ENCODE measurements at regions not wholly inside any gene's neighbourhood (a gene's known extent, or its start where the extent isn't known, plus 50 kb on each side); places are given as distances from the start of the nearest gene placed in this dataset.
"Not testable (repeated sequence)": the region's sequence is repeated elsewhere in the genome, so short reads cannot be mapped to it uniquely, and the experiment has no call there.

GRCh38 chr6:28825732-28826293 lies 98.0 kb downstream of the TRIM27 start:
- no peaks in the 10 kb centered on the region for H3K9me2 ChIP-seq (ENCODE audit: insufficient read depth)
- intact Hi-C loops (cut with micrococcal nuclease; ENCODE audit: unreplicated experiment): no loop called here
- ChIA-PET POLR2A (ENCODE audit: unreplicated experiment) (no interaction called here), CTCF (interaction anchor here (0.6 kb wide), 1 partner anchor 337 kb away, joined by 3 read pairs; no protein-coding TSS in a partner anchor)
- H3K9me3 ChIP-seq (ENCODE audit: insufficient read depth, low read depth): no peaks in the 10 kb centered on the region
- no peaks in the 10 kb centered on the region for H3F3A ChIP-seq (ENCODE audit: insufficient read depth, low read depth)
- H3K79me2 ChIP-seq (ENCODE audit: low read depth): no peaks in the 10 kb centered on the region
- no TSS peak for BruUV-seq (replicated peaks)
- DNase-seq: no peak
- no peak overlapping the region for H3K4me2 ChIP-seq
- H3K36me3 ChIP-seq (ENCODE audit: low read depth): no peaks in the 10 kb centered on the region
- no peaks in the 10 kb centered on the region for H4K20me1 ChIP-seq (ENCODE audit: insufficient read depth)
- H3K4me3 ChIP-seq: no peak overlapping the region
- H2AFZ ChIP-seq: no peak overlapping the region
- no peaks in the 10 kb centered on the region for H3K4me1 ChIP-seq (replicated peaks; ENCODE audit: insufficient read depth)
- H3K27me3 ChIP-seq (ENCODE audit: insufficient read depth, low read depth): peaks cover 24% of the 10 kb centered on the region
- no peak overlapping the region for H3K27ac ChIP-seq
- TF ChIP-seq EZH2 (IDR thresholded peaks at IDR 0.05; ENCODE audit: low read depth) (no peak), CTCF (conservative IDR thresholded peaks at IDR 0.05) (no peak)

GRCh38 chr6:28831683-28832082 lies 92.1 kb downstream of the TRIM27 start:
- H3K36me3 ChIP-seq (ENCODE audit: low read depth); H3K9me2 ChIP-seq (ENCODE audit: insufficient read depth); H3K27me3 ChIP-seq (ENCODE audit: insufficient read depth, low read depth); H3K4me1 ChIP-seq (replicated peaks; ENCODE audit: insufficient read depth); H3F3A ChIP-seq (ENCODE audit: insufficient read depth, low read depth); H3K9me3 ChIP-seq (ENCODE audit: insufficient read depth, low read depth); H3K4me3 ChIP-seq; DNase-seq; POLR2A ChIA-PET (ENCODE audit: unreplicated experiment); H4K20me1 ChIP-seq (ENCODE audit: insufficient read depth); H3K79me2 ChIP-seq (ENCODE audit: low read depth); H2AFZ ChIP-seq; CTCF ChIA-PET; BruUV-seq (replicated peaks); H3K27ac ChIP-seq; intact Hi-C loops (cut with micrococcal nuclease; ENCODE audit: unreplicated experiment); H3K4me2 ChIP-seq: not testable (repeated sequence)

GRCh38 chr6:28836703-28837102 lies 87.1 kb downstream of the TRIM27 start:
- H2AFZ ChIP-seq; H3K79me2 ChIP-seq (ENCODE audit: low read depth); DNase-seq; H3K4me3 ChIP-seq; H4K20me1 ChIP-seq (ENCODE audit: insufficient read depth); H3K9me3 ChIP-seq (ENCODE audit: insufficient read depth, low read depth); H3K27ac ChIP-seq; BruUV-seq (replicated peaks); H3K27me3 ChIP-seq (ENCODE audit: insufficient read depth, low read depth); H3K36me3 ChIP-seq (ENCODE audit: low read depth); H3K9me2 ChIP-seq (ENCODE audit: insufficient read depth); POLR2A ChIA-PET (ENCODE audit: unreplicated experiment): not testable (repeated sequence)
- intact Hi-C loops (cut with micrococcal nuclease; ENCODE audit: unreplicated experiment): loop anchor here (1.0 to 2.0 kb wide), 3 partner anchors 150 to 753 kb away; no protein-coding TSS in a partner anchor
- CTCF ChIA-PET: interaction anchor here (0.5 to 1.6 kb wide), 8 partner anchors 37 to 250 kb away, joined by 3 to 14 read pairs (median 4); no protein-coding TSS in a partner anchor
- Histone ChIP-seq H3F3A (ENCODE audit: insufficient read depth, low read depth) (peaks cover 27% of the 10 kb centered on the region; the same call in 1 of the 2 replicates), H3K4me1 (replicated peaks; ENCODE audit: insufficient read depth) (peaks cover 13% of the 10 kb centered on the region), H3K4me2 (peak overlapping the region; percentile 79; the same call in 1 of the 2 replicates)

GRCh38 chr6:28838289-28838633 lies 85.5 kb downstream of the TRIM27 start:
- Histone ChIP-seq H2AFZ (peak overlapping the region; percentile 96), H3K79me2 (ENCODE audit: low read depth) (no peaks in the 10 kb centered on the region), H3K4me1 (replicated peaks; ENCODE audit: insufficient read depth) (peaks cover 13% of the 10 kb centered on the region), H4K20me1 (ENCODE audit: insufficient read depth) (no peaks in the 10 kb centered on the region), H3K9me3 (ENCODE audit: insufficient read depth, low read depth) (no peaks in the 10 kb centered on the region), H3F3A (ENCODE audit: insufficient read depth, low read depth) (peaks cover 27% of the 10 kb centered on the region; the same call in 1 of the 2 replicates), H3K27ac (peak overlapping the region; percentile 44), H3K9me2 (ENCODE audit: insufficient read depth) (no peaks in the 10 kb centered on the region), H3K4me2 (peak overlapping the region; percentile 79), H3K4me3 (peak overlapping the region; percentile 95), H3K36me3 (ENCODE audit: low read depth) (no peaks in the 10 kb centered on the region), H3K27me3 (ENCODE audit: insufficient read depth, low read depth) (no peaks in the 10 kb centered on the region)
- BruUV-seq (replicated peaks): no TSS peak
- ChIA-PET CTCF (interaction anchor here (0.7 to 1.6 kb wide), 3 partner anchors 44 to 178 kb away, joined by 3 to 14 read pairs (median 5); no protein-coding TSS in a partner anchor), POLR2A (ENCODE audit: unreplicated experiment) (interaction anchor here (1.1 kb wide), 1 partner anchor 147 kb away, joined by 9 read pairs; no protein-coding TSS in a partner anchor)
- no peak for TF ChIP-seq CTCF (conservative IDR thresholded peaks at IDR 0.05)
- no peak for TF ChIP-seq EZH2 (IDR thresholded peaks at IDR 0.05; ENCODE audit: low read depth)
- DNase-seq: peak in 1 of 2 experiments; percentile 71
- intact Hi-C loops (cut with micrococcal nuclease; ENCODE audit: unreplicated experiment): loop anchor here (1.0 kb wide), 6 partner anchors 25 to 147 kb away; no protein-coding TSS in a partner anchor

Measured in PC-9 (cell line).